Coronary artery (tissue), 2 donors: ENCODE measurements at regions not wholly inside any gene's neighbourhood (a gene's known extent, or its start where the extent isn't known, plus 50 kb on each side); places are given as distances from the start of the nearest gene placed in this dataset.

Source experiments
- DNase-seq: peaks from one replicate; pipeline ENCODE4 v3.0.0-alpha.2; 2017; ENCODE audit warnings: low spot score
- H3K27ac ChIP-seq, 2 donors: fragments of 200-600 bp; sonication (generic); one replicate each; pipeline ENCODE4 v1.5.1; 2016 to 2019
- H3K4me3 ChIP-seq: fragments of 200-600 bp; sonication (generic); 2 replicates; pipeline ENCODE4 v1.5.1; 2016; ENCODE audit warnings: mild to moderate bottlenecking, moderate library complexity
- TF ChIP-seq, protein P1 (sequence below): fragments of 200-600 bp; sonication (generic); IDR thresholded peaks from one replicate; pipeline ENCODE4 v1.5.1; 2019; ENCODE audit warnings: antibody characterized with exemption

DNA sequence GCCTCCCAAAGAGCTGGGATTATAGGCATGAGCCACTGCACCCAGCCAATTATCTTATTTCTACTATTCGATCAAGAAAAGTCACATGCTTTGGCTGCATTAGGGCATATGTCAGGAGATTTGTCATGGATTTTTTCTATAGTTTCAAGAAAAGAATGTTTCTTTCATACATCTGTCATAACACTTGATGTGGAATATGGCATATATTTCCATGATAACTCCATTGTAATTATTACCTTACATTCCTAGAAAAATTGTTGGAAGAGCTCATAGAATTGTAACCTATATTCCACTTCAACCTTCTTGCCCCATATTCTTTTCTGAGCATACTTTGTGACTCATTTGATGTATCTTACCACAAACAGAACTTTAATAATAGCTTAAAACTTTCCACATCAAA, 740.9 kb upstream of the FLRT2 start:
- no peak overlapping the region for H3K4me3 ChIP-seq
- no peak overlapping the region for H3K27ac ChIP-seq
- no peak for DNase-seq
- TF ChIP-seq, protein P1, sequence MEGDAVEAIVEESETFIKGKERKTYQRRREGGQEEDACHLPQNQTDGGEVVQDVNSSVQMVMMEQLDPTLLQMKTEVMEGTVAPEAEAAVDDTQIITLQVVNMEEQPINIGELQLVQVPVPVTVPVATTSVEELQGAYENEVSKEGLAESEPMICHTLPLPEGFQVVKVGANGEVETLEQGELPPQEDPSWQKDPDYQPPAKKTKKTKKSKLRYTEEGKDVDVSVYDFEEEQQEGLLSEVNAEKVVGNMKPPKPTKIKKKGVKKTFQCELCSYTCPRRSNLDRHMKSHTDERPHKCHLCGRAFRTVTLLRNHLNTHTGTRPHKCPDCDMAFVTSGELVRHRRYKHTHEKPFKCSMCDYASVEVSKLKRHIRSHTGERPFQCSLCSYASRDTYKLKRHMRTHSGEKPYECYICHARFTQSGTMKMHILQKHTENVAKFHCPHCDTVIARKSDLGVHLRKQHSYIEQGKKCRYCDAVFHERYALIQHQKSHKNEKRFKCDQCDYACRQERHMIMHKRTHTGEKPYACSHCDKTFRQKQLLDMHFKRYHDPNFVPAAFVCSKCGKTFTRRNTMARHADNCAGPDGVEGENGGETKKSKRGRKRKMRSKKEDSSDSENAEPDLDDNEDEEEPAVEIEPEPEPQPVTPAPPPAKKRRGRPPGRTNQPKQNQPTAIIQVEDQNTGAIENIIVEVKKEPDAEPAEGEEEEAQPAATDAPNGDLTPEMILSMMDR: no peak

DNA sequence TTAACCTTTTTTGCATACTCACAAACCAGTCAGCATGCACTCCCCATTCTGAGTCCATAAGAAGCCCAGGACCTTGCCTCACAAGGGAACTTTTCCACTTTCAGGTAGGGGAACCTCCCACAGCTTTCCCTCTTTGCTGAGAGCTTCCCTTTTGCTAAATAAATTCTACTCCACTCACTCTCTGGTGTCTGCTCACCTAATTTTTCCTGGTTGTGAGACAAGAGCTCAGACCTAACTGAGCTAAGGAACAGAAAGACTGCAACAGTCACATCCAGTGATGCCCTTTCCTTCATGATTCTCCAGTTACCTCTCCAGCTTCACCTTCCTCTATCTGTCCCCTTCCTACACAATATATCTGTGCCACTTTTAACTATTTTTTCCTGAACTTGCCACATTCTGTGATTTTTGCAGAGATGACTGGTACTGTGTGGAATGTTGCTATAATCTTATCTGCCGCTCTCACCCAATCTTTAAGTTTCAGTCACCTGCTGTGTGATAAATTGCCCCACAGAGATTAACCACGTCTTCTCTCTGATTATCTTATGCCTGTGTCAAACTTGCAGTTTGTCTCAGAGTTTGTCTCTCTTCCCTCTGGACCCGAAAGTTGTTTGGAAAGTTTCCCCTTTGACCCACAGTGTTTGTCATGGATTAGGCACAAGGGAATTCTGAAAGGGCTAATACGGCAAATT, 737.1 kb upstream of the FLRT2 start:
- no peak overlapping the region for H3K27ac ChIP-seq
- no peak for DNase-seq
- TF ChIP-seq, protein P1: no peak
- H3K4me3 ChIP-seq: no peak overlapping the region

DNA sequence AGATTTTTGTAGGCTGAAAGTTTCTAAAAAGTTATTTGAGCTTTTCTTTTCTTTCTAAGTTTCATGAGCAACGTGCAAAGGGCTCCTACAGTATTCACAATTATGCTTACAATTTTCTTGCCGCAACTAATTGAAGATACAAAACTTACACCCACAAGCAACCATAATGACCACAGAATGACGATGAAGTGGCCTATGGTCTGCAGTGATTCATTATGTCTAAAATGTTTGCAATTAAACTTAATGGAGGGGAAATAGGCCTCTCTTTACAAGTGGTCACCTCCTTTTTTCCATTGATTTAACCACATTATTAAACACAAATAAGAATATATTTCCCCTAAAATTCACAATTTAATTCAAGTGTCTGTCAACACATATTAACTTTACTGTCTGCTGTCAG, 732.6 kb upstream of the FLRT2 start:
- TF ChIP-seq, protein P1: no peak
- no peak overlapping the region for H3K27ac ChIP-seq
- DNase-seq: no peak
- no peak overlapping the region for H3K4me3 ChIP-seq

DNA sequence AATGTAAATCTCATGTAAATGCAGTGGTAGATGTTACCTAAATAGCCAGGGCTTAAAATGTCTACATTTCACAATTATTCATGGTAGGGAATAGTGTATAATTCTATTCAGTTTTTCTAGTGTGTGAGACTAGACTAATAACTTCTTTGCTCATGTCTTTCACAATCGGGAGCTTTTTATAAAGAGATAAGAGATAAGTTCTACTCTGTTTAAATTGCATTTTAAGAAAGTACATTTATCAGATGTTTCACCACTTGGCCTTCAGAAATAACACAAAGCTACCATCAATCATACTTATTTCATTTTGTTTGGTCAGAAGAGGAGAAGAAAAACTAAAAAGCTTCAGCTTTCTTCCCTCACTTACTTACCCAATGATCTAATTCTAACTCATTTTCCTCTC, 725.5 kb upstream of the FLRT2 start:
- H3K4me3 ChIP-seq: no peak overlapping the region
- no peak for DNase-seq
- TF ChIP-seq, protein P1: no peak

DNA sequence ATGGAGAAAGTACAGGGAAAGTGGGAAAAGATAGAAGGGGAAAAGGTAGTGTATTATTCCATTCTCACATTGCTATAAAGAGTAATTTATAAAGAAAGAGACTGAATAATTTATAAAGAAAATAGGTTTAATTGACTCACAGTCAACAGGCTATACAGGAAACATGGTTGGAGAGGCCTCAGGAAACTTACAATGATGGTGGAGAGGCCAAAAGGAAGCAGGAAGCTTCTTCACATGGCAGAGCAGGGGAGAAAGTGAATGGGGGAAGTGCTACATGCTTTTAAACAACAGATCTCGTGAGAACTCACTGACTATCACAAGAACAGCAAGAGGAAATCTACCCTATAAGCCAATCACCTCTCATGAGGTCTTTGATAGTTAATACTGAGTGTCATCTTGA, 725.0 kb upstream of the FLRT2 start:
- H3K4me3 ChIP-seq: no peak overlapping the region
- TF ChIP-seq, protein P1: no peak
- no peak overlapping the region for H3K27ac ChIP-seq
- no peak for DNase-seq

More for the DNA sequence above, 725.5 kb upstream of the FLRT2 start:
- H3K27ac ChIP-seq: no peak overlapping the region

DNA sequence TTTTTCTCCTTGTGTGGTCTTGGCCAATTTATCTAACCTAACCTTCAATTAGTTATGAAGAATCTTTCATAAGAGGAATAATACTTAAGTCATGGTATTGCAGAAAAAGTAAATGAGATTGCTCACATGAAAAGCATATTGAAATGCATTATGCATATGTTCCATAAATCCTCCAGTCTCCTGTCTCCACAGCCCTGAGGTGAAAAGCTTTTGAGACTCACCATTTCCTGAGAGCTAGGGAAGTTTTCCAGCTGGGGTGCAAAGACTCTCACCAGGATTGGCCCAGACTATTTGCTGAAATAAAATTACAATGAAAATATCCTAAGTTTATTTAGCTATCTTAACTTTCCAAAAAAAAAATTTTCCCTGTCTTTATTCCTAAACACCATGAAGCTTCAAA, 723.8 kb upstream of the FLRT2 start:
- Histone ChIP-seq H3K4me3 (no peak overlapping the region), H3K27ac (no peak overlapping the region)
- TF ChIP-seq, protein P1: no peak
- DNase-seq: no peak

DNA sequence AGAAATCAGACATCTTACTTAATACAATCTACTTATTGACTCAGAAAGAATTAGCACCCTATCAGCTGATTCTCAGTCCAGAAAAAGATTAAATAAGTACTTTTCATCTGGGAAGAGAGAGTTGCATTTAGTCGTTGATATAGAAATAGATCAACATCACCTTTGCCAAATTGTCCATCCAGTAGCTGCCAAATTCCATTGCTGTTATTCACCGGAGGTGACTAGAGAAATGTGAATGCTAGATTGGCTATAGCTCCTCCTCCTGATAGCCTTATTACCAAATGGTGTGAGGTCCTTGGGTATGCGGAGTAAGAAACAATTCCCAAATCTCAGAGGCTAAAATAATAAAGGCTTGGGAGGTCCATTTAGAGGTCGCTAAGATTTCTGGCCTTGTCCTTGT, 723.3 kb upstream of the FLRT2 start:
- Histone ChIP-seq H3K27ac (peak overlapping the region in 1 of 2 donors; percentile 10), H3K4me3 (no peak overlapping the region)
- no peak for DNase-seq
- TF ChIP-seq, protein P1: no peak
